ENCODE measurements at regions not wholly inside any gene's neighbourhood (a gene's known extent, or its start where the extent isn't known, plus 50 kb on each side); places are given as distances from the start of the nearest gene placed in this dataset.

GRCh38 chr7:41256186-41256945 lies 446.5 kb downstream of the INHBA start:
- Histone ChIP-seq H3K27me3 (replicated peaks; ENCODE audit: insufficient read depth) (no peaks in the 10 kb centered on the region), H3K27ac (no peak overlapping the region), H3K4me1 (ENCODE audit: control insufficient read depth in 1 of 2, low read depth in 2 of 2) (no peaks in the 10 kb centered on the region), H3K9me3 (no peaks in the 10 kb centered on the region), H3K36me3 (no peaks in the 10 kb centered on the region), H3K4me3 (no peak overlapping the region)
- TF ChIP-seq, protein P1, sequence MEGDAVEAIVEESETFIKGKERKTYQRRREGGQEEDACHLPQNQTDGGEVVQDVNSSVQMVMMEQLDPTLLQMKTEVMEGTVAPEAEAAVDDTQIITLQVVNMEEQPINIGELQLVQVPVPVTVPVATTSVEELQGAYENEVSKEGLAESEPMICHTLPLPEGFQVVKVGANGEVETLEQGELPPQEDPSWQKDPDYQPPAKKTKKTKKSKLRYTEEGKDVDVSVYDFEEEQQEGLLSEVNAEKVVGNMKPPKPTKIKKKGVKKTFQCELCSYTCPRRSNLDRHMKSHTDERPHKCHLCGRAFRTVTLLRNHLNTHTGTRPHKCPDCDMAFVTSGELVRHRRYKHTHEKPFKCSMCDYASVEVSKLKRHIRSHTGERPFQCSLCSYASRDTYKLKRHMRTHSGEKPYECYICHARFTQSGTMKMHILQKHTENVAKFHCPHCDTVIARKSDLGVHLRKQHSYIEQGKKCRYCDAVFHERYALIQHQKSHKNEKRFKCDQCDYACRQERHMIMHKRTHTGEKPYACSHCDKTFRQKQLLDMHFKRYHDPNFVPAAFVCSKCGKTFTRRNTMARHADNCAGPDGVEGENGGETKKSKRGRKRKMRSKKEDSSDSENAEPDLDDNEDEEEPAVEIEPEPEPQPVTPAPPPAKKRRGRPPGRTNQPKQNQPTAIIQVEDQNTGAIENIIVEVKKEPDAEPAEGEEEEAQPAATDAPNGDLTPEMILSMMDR (IDR thresholded peaks at IDR 0.05) = no peak
- DNase-seq (ENCODE audit: low spot score) (no peak), ATAC-seq (ENCODE audit: insufficient number of reproducible peaks, low FRiP score, low read depth) (no peak)

- no peak for DNase-seq (ENCODE audit: low spot score)
- Histone ChIP-seq H3K4me1 (ENCODE audit: control insufficient read depth in 1 of 2, low read depth in 2 of 2) (no peaks in the 10 kb centered on the region), H3K36me3 (no peaks in the 10 kb centered on the region), H3K27me3 (replicated peaks; ENCODE audit: insufficient read depth) (no peaks in the 10 kb centered on the region), H3K4me3 (no peak overlapping the region), H3K9me3 (no peaks in the 10 kb centered on the region), H3K27ac (no peak overlapping the region)
- TF ChIP-seq, protein P1 (IDR thresholded peaks at IDR 0.05) = no peak
- no peak for ATAC-seq (ENCODE audit: insufficient number of reproducible peaks, low FRiP score, low read depth)
These were observed 447.2 kb downstream of the INHBA start for GRCh38 chr7:41255716-41256115.

- DNase-seq (ENCODE audit: low spot score) (no peak), ATAC-seq (ENCODE audit: insufficient number of reproducible peaks, low FRiP score, low read depth) (no peak)
- no peak overlapping the region for H3K27ac ChIP-seq
- H3K4me1 ChIP-seq (ENCODE audit: control insufficient read depth in 1 of 2, low read depth in 2 of 2) = no peaks in the 10 kb centered on the region
- no peak overlapping the region for H3K4me3 ChIP-seq
- H3K9me3 ChIP-seq = no peaks in the 10 kb centered on the region
- no peaks in the 10 kb centered on the region for H3K36me3 ChIP-seq
- H3K27me3 ChIP-seq (replicated peaks; ENCODE audit: insufficient read depth) = no peaks in the 10 kb centered on the region
- TF ChIP-seq, protein P1 (IDR thresholded peaks at IDR 0.05) = no peak
These were observed 447.8 kb downstream of the INHBA start for GRCh38 chr7:41255113-41255512.

- ATAC-seq (ENCODE audit: insufficient number of reproducible peaks, low FRiP score, low read depth) (no peak), DNase-seq (ENCODE audit: low spot score) (no peak)
- no peak overlapping the region for H3K4me3 ChIP-seq
- no peaks in the 10 kb centered on the region for H3K27me3 ChIP-seq (replicated peaks; ENCODE audit: insufficient read depth)
- TF ChIP-seq, protein P1 (IDR thresholded peaks at IDR 0.05) = no peak
- H3K27ac ChIP-seq = no peak overlapping the region
- H3K4me1 ChIP-seq (ENCODE audit: control insufficient read depth in 1 of 2, low read depth in 2 of 2) = no peaks in the 10 kb centered on the region
- no peaks in the 10 kb centered on the region for H3K36me3 ChIP-seq
- H3K9me3 ChIP-seq = no peaks in the 10 kb centered on the region
These were observed 449.9 kb downstream of the INHBA start for GRCh38 chr7:41252957-41253356.

GRCh38 chr7:41252551-41252950 lies 450.3 kb downstream of the INHBA start:
- H3K4me1 ChIP-seq (ENCODE audit: control insufficient read depth in 1 of 2, low read depth in 2 of 2) = no peaks in the 10 kb centered on the region
- DNase-seq (ENCODE audit: low spot score) (no peak), ATAC-seq (ENCODE audit: insufficient number of reproducible peaks, low FRiP score, low read depth) (no peak)
- no peak overlapping the region for H3K4me3 ChIP-seq
- H3K27ac ChIP-seq = no peak overlapping the region
- no peaks in the 10 kb centered on the region for H3K9me3 ChIP-seq
- no peaks in the 10 kb centered on the region for H3K36me3 ChIP-seq
- H3K27me3 ChIP-seq (replicated peaks; ENCODE audit: insufficient read depth) = no peaks in the 10 kb centered on the region
- TF ChIP-seq, protein P1 (IDR thresholded peaks at IDR 0.05) = no peak
